Jurkat, Clone E6-1 (cell line): ENCODE measurements at regions not wholly inside any gene's neighbourhood (a gene's known extent, or its start where the extent isn't known, plus 50 kb on each side); places are given as distances from the start of the nearest gene placed in this dataset.
"Not testable (repeated sequence)": the region's sequence is repeated elsewhere in the genome, so short reads cannot be mapped to it uniquely, and the experiment has no call there.

Experiments used
- DNase-seq: peaks from one replicate; pipeline ENCODE4 v3.0.0-alpha.2; 2011; ENCODE audit warnings: low read depth, low spot score
- H3K4me3 ChIP-seq: 2 replicates; pipeline ENCODE4 v1.5.1; 2011; ENCODE audit warnings: mild to moderate bottlenecking, low read length, control low read depth, moderate library complexity

- no peak overlapping the region for H3K4me3 ChIP-seq
- DNase-seq = no peak
Observed at GRCh38 chr6:144653885-144654505, 368.9 kb downstream of the UTRN start.

DNA sequence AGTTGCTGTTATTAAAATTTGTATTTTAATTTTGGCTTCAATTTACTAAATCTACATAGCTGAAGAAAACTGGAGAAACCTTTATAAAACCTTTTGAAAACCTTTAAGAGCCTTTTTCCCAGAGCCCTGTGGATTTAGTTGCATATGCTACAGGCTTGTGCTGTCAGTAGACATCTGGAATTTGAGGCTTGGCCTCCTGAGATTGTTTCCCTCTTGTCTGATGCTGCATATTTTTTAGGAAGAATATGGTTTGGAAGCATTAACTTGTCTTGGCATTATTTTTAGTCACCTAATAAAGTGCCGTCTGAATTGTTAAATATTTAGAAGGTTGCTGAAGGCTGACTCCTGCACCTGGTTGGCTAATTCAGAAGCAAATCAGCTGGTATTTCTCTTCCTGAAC is 369.4 kb downstream of the UTRN start:
- no peak overlapping the region for H3K4me3 ChIP-seq
- no peak for DNase-seq

- DNase-seq = no peak
- no peak overlapping the region for H3K4me3 ChIP-seq
Observed at GRCh38 chr6:144655376-144655775, 370.2 kb downstream of the UTRN start.

DNA sequence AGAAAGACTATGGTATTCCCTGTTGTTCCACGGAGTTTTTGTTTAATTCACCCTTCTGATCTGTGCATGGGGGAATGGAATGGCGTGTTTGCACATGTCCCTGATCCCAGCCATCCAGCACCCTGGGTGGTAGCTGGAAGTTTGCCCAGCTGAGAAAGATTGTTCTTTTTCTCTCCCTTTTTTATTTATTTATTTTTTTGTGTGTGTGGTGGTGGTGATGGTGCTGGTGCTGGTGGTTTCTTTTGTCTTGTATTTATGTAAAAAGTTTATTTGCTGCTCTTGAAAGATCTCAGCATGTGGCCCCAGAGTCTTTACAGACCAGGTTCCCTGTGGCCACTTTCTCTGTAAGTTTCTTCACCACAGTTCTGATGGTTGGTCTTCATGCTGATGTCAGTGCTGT is 372.6 kb downstream of the UTRN start:
- H3K4me3 ChIP-seq = no peak overlapping the region
- no peak for DNase-seq

GRCh38 chr6:144659202-144660182 is 374.4 kb downstream of the UTRN start:
- peak; percentile 8 for DNase-seq
- no peak overlapping the region for H3K4me3 ChIP-seq

DNA sequence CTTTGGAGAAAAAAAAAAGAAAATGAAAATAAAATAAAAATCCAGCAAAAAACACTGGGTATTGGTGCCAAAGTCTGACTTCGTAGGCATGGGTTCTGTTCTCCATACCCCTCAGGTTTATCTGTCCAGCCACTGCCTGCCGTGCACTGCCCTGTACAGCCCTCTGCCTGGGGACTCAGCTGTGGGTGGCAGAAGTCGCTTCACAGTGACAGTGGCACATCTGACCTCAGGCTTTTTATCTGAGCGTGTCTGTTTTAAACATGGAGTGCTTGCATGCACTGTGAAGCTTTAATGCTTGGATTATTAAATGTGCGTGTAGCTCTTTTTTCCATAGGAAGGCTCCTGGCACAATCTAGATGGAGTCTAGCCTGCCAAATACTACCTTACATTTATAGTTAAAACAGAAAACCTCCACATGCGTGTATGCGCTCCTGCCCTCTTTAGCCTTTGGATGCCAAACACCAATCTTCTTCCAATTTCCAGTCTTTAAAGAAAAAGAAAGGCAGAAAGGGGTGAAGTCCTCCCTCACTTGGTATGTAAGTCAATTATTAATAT is 375.5 kb downstream of the UTRN start:
- no peak overlapping the region for H3K4me3 ChIP-seq
- DNase-seq = no peak

GRCh38 chr6:144661116-144661806 is 376.1 kb downstream of the UTRN start:
- H3K4me3 ChIP-seq = no peak overlapping the region
- DNase-seq = no peak

DNA sequence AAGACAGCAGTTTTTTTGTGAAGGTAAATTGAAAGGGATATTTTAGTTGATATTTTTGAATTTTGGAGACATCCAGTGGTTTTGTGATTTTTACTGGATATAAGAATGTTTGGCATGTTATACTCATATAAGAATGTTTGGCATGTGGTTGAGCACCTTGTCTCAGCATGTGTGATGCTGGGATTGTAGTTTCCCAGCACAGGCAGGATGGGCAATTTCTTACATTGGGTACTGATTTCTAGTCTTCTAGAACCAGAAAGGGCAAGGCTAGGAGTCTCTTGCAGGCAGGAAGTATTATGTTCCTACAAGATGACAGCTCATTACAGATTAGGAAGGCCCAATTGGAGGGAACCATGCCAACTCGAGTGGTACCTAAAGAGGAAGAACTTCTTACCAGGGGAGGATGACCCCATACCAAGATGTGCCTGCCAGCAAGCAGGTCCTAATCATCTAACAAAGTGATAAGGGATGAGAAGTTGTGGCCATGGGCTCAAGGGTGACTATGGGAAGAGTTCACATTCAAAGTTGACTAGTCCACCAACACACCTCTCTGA is 377.8 kb downstream of the UTRN start:
- no peak for DNase-seq
- H3K4me3 ChIP-seq = no peak overlapping the region

- H3K4me3 ChIP-seq = no peak overlapping the region
- no peak for DNase-seq
Observed at GRCh38 chr6:144664281-144664680, 379.1 kb downstream of the UTRN start.

GRCh38 chr6:144664947-144665346 is 379.8 kb downstream of the UTRN start:
- DNase-seq = no peak
- H3K4me3 ChIP-seq = no peak overlapping the region

DNA sequence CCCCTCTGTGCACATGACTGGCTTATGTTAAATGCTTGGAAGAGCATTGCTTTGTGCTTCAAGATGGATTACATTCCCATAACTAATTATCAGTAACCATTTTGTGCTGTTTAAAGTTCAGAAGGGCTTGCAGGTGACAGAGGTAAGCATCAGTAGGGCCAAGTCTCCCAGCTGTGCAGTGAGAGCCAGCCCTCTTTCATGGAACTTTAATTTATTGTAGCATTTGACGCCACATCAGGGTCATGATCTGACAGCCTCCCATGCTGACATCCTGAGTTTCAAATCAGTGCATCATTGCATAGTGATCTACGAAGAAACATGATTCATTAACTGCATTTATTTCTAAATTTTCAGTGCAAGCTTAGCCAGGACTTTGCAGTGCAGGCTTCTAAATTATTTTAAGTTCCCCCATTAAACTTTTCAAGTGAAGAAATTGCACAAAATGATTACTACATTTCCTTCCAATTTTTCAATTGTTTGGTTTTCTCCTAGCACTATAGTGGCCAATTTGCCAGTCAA is 380.9 kb downstream of the UTRN start:
- DNase-seq = no peak

DNA sequence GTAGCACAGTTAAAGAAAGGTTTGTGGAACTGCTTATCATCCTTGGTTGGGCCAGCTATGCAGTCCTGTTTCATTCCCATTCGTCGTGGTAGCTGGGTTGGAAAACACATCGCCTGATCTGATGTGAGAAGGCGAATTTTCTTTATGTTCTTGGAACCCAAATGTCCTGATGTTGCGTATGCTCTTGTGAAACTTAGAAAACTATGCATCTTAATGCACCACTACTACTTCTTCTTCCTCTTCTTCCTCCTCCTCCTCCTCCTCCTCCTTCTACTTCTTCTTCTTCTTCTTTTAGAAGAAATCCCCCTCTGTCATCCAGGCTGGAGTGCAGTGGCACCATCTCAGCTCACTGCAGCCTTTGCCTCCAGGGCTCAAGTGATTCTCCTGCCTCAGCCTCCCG is 381.6 kb downstream of the UTRN start:
- DNase-seq = no peak

More for the DNA sequence above, 380.9 kb downstream of the UTRN start:
- no peak overlapping the region for H3K4me3 ChIP-seq

GRCh38 chr6:144667532-144668503 is 382.7 kb downstream of the UTRN start:
- no peak overlapping the region for H3K4me3 ChIP-seq
- no peak for DNase-seq

More for the DNA sequence above, 381.6 kb downstream of the UTRN start:
- no peak overlapping the region for H3K4me3 ChIP-seq

- DNase-seq, H3K4me3 ChIP-seq: not testable (repeated sequence)
Observed at GRCh38 chr6:144670259-144670658, 385.1 kb downstream of the UTRN start.

- no peak overlapping the region for H3K4me3 ChIP-seq
- DNase-seq = no peak
Observed at GRCh38 chr6:144673807-144674206, 388.7 kb downstream of the UTRN start.

GRCh38 chr6:144675231-144675861 is 390.2 kb downstream of the UTRN start:
- no peak overlapping the region for H3K4me3 ChIP-seq
- peak; percentile 84 for DNase-seq

DNA sequence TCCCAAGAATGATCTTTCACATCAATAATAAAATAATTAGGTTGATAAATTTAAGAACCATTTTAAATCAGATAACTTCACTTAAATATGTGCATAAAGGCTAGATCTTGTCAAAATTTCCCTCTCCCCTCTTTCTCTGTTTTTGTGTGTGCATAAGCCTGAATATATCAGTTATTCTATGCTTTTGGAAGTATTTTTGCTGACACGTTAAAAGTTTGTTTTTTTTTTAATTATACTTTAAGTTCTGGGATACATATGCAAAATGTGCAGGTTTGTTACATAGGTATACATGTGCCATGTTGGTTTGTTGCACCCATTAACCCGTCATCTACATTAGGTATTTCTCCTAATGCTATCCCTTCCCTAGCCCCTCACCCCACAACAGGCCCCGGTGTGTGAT is 391.2 kb downstream of the UTRN start:
- not testable (repeated sequence) for H3K4me3 ChIP-seq, DNase-seq
